Endothelial cell of umbilical vein (primary cell): ENCODE measurements at regions not wholly inside any gene's neighbourhood (a gene's known extent, or its start where the extent isn't known, plus 50 kb on each side); places are given as distances from the start of the nearest gene placed in this dataset.

Experiments
- BruUV-seq: library from RNA; stranded (reverse); fragments of 400-500 nt; replicated peaks from 2 replicates; lab custom pipeline; 2021; lab: Mats Ljungman, UMichigan
- CTCF ChIA-PET: fragments of 300-600, 350-600 bp; sonication (Branson Sonifier 250); formaldehyde crosslinking; loops from one replicate; lab custom pipeline; 2021; ENCODE audit warnings: antibody characterized with exemption, inconsistent platforms; lab: Charles Lee
- POLR2A ChIA-PET: fragments of 300-600, 350-600 bp; sonication (Branson Sonifier 250); formaldehyde crosslinking; loops from one replicate; lab custom pipeline; 2021; ENCODE audit warnings: antibody characterized with exemption, inconsistent platforms; lab: Charles Lee
- DNase-seq: peaks from one replicate; pipeline ENCODE4 v3.0.0-alpha.2; 2011; ENCODE audit warnings: low read depth, low spot score
- FAIRE-seq: peaks from 2 replicates; lab custom pipeline; 2011; peaks lifted over from hg19 to GRCh38; lab: Jason Lieb, UNC
- H2AFZ ChIP-seq: 2 replicates; pipeline ENCODE4 v1.6.0; 2012; ENCODE audit warnings: low read depth, low read length, control low read depth, inconsistent platforms
- H3K27ac ChIP-seq: 2 replicates; pipeline ENCODE4 v1.5.1; 2011; ENCODE audit warnings: low read depth, mild to moderate bottlenecking, control low read depth, low read length, moderate library complexity; ENCODE audit not compliant: insufficient read depth
- H3K27me3 ChIP-seq, 2 experiments: 2 replicates each; pipeline versions ENCODE4 v1.6.0 to v1.6.1; 2011; ENCODE audit warnings: low read length in 2 of 2, mixed read lengths in 1 of 2; ENCODE audit not compliant: control insufficient read depth in 2 of 2, insufficient read depth in 2 of 2
- H3K36me3 ChIP-seq, 2 experiments: 2 replicates in 1 of 2; 3 replicates in 1 of 2; pipeline ENCODE4 v1.5.1; 2011; ENCODE audit warnings: low read length in 2 of 2, mild to moderate bottlenecking in 1 of 2, moderate library complexity in 1 of 2; ENCODE audit not compliant: control insufficient read depth in 2 of 2, insufficient read depth in 2 of 2; ENCODE audit errors: extremely low read depth in 1 of 2
- H3K4me1 ChIP-seq: 3 replicates; pipeline ENCODE4 v1.5.1; 2011; ENCODE audit warnings: mild to moderate bottlenecking, low read length; ENCODE audit not compliant: control insufficient read depth, insufficient read depth; ENCODE audit errors: extremely low read depth
- H3K4me2 ChIP-seq: 2 replicates; pipeline ENCODE4 v1.6.1; 2011; ENCODE audit warnings: low read length, control low read depth, mixed read lengths; ENCODE audit not compliant: insufficient read depth
- H3K4me3 ChIP-seq, 3 experiments: fragments of 200-600 bp in 1 of 3; sonication (generic), shearing (Covaris generic) in 1 of 3; replicated peaks in 1 of 3; 2 replicates each; pipeline ENCODE4 v1.5.1; 2011 to 2016; ENCODE audit warnings: control low read depth in 3 of 3, low read length in 3 of 3, mild to moderate bottlenecking in 2 of 3, inconsistent platforms in 1 of 3, low read depth in 1 of 3, moderate library complexity in 1 of 3; ENCODE audit not compliant: insufficient read depth in 1 of 3
- H3K79me2 ChIP-seq: 2 replicates; pipeline ENCODE4 v1.6.0; 2012; ENCODE audit warnings: low read length, inconsistent platforms; ENCODE audit not compliant: control insufficient read depth, insufficient read depth
- H3K9ac ChIP-seq: replicated peaks from 2 replicates; pipeline ENCODE3; 2011; ENCODE audit warnings: low read length, control low read depth; ENCODE audit not compliant: insufficient read depth; ENCODE audit errors: extremely low read depth
- H3K9me1 ChIP-seq: replicated peaks from 3 replicates; pipeline ENCODE4 v1.6.0; 2011; ENCODE audit warnings: mild to moderate bottlenecking, low read length; ENCODE audit not compliant: control insufficient read depth, insufficient read depth; ENCODE audit errors: extremely low read depth
- H3K9me3 ChIP-seq: replicated peaks from 2 replicates; pipeline ENCODE4 v1.5.1; 2012; ENCODE audit warnings: low read length, inconsistent platforms; ENCODE audit not compliant: control insufficient read depth, insufficient read depth
- H4K20me1 ChIP-seq: replicated peaks from 2 replicates; pipeline ENCODE3; 2011; ENCODE audit warnings: mild to moderate bottlenecking, low read length; ENCODE audit not compliant: control insufficient read depth, insufficient read depth; ENCODE audit errors: extremely low read depth
- EZH2 ChIP-seq: IDR thresholded peaks from 2 replicates; pipeline ENCODE4 v1.6.1; 2012; ENCODE audit warnings: borderline replicate concordance, low read depth, mild to moderate bottlenecking, moderate library complexity, low read length, inconsistent platforms; ENCODE audit not compliant: severe bottlenecking
- FOS ChIP-seq: IDR thresholded peaks from 2 replicates; pipeline ENCODE4 v1.6.1; 2011; ENCODE audit warnings: mild to moderate bottlenecking, low read length, moderate library complexity, borderline replicate concordance; ENCODE audit not compliant: insufficient read depth
- JUN ChIP-seq: IDR thresholded peaks from 2 replicates; pipeline ENCODE4 v1.6.1; 2011; ENCODE audit warnings: borderline replicate concordance, low read depth; ENCODE audit not compliant: insufficient read length, insufficient read depth
- MYC ChIP-seq: IDR thresholded peaks from one replicate; pipeline ENCODE4 v1.6.1; 2011; ENCODE audit warnings: mild to moderate bottlenecking, low read depth, low read length
- POLR2A ChIP-seq: IDR thresholded peaks from 2 replicates; pipeline ENCODE4 v1.6.1; 2012; ENCODE audit warnings: low read depth, mild to moderate bottlenecking, control low read depth, low read length
- dilution Hi-C: fragments of 300-500 bp; cut with MboI; formaldehyde crosslinking; loops from one replicate; pipeline ENCODE4 v1.15.0; 2019; ENCODE audit warnings: low sequenced_read_pairs; ENCODE audit not compliant: extremely low pct_ligation_motif_present
- intact Hi-C: fragments of 100-400 bp; cut with micrococcal nuclease; formaldehyde crosslinking; loops from one replicate; pipeline ENCODE4 v1.10.0; 2022
- TF ChIP-seq, protein P1 (sequence below): IDR thresholded peaks from 2 replicates; pipeline ENCODE4 v1.6.1; 2011; ENCODE audit not compliant: insufficient read depth, insufficient read length

GRCh38 chr10:65846949-65847348, 1078.9 kb upstream of the LRRTM3 start:
- no peaks in the 10 kb centered on the region for H3K79me2 ChIP-seq
- TF ChIP-seq POLR2A (no peak), MYC (no peak), FOS (no peak), EZH2 (no peak)
- TF ChIP-seq, protein P1, sequence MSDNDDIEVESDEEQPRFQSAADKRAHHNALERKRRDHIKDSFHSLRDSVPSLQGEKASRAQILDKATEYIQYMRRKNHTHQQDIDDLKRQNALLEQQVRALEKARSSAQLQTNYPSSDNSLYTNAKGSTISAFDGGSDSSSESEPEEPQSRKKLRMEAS: no peak
- no TSS peak for BruUV-seq
- H3K9me3 ChIP-seq: no peaks in the 10 kb centered on the region
- H3K4me1 ChIP-seq: no peaks in the 10 kb centered on the region
- H3K4me3 ChIP-seq: no peak overlapping the region
- intact Hi-C loops: no loop called here
- dilution Hi-C loops: no loop called here
- H2AFZ ChIP-seq: no peak overlapping the region
- no peaks in the 10 kb centered on the region for H4K20me1 ChIP-seq
- H3K27ac ChIP-seq: no peak overlapping the region
- H3K36me3 ChIP-seq: no peaks in the 10 kb centered on the region
- no peak overlapping the region for H3K4me2 ChIP-seq
- ChIA-PET POLR2A (no interaction called here), CTCF (no interaction called here)
- no peak overlapping the region for H3K9ac ChIP-seq
- no peak for FAIRE-seq
- no peaks in the 10 kb centered on the region for H3K9me1 ChIP-seq
- no peaks in the 10 kb centered on the region for H3K27me3 ChIP-seq
- DNase-seq: no peak

DNA sequence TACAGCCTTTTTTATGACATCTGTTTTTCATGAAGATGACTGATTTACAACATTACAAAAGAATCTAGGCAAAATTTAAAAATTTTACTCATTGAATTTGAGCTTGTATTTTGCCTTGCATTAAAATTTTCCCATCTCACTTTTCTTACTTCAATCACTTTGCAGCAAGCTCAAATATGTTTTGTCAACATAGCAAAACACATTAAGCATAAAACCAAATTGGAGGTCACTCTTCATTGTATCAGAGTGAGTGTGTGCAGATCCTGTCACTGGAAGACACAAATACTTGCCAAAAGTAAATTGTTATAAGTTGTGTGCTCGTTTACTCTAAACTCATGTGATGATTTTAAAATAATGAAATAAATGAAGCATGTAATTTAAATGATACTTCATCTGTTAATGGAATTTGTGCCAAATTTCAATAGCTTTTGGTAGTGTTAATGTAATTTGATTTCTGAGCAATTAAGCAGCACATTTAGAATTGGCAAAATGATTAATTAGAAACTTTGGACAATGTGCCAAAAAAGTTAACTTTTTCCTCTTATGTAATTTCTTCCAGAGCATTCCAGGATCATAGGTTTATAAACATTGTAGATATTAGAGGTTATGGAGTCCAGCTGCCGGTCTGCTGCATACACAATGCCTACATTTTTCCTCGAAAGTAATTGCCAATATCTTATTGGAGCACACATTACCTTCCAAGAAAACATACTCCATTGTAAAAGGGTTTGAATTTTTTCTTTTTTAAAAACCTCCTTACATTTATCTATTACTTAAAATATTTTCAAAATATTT, 1078.2 kb upstream of the LRRTM3 start:
- H2AFZ ChIP-seq: no peak overlapping the region
- FAIRE-seq (no peak), DNase-seq (no peak)
- POLR2A ChIA-PET: no interaction called here
- dilution Hi-C loops (no loop called here), intact Hi-C loops (no loop called here)
- H3K27me3 ChIP-seq: no peaks in the 10 kb centered on the region
- no peaks in the 10 kb centered on the region for H4K20me1 ChIP-seq
- H3K4me3 ChIP-seq: no peak overlapping the region
- no peaks in the 10 kb centered on the region for H3K9me3 ChIP-seq
- no peaks in the 10 kb centered on the region for H3K9me1 ChIP-seq
- CTCF ChIA-PET: no interaction called here
- no peaks in the 10 kb centered on the region for H3K79me2 ChIP-seq
- no peak overlapping the region for H3K4me2 ChIP-seq
- H3K4me1 ChIP-seq: no peaks in the 10 kb centered on the region
- no peak overlapping the region for H3K27ac ChIP-seq
- TF ChIP-seq JUN: no peak
- TF ChIP-seq POLR2A: no peak
- TF ChIP-seq FOS: no peak
- no peak for TF ChIP-seq EZH2
- H3K36me3 ChIP-seq: no peaks in the 10 kb centered on the region
- no peak overlapping the region for H3K9ac ChIP-seq
- no TSS peak for BruUV-seq
